Muscle of arm (tissue), 1 donor: ENCODE measurements at regions not wholly inside any gene's neighbourhood (a gene's known extent, or its start where the extent isn't known, plus 50 kb on each side); places are given as distances from the start of the nearest gene placed in this dataset.
"Not testable (repeated sequence)": the region's sequence is repeated elsewhere in the genome, so short reads cannot be mapped to it uniquely, and the experiment has no call there.

Experiments
- DNase-seq: peaks from one replicate; pipeline ENCODE4 v3.0.0-alpha.2; 2013

- DNase-seq, result no peak
These were observed 60.4 kb upstream of the PDHA2 start for GRCh38 chr4:95779447-95779846.

- no peak for DNase-seq
These were observed 61.2 kb upstream of the PDHA2 start for GRCh38 chr4:95778666-95779065.

- not testable (repeated sequence) for DNase-seq
These were observed 69.3 kb upstream of the PDHA2 start for GRCh38 chr4:95770605-95771004.

GRCh38 chr4:95764961-95765360 lies 74.9 kb upstream of the PDHA2 start:
- DNase-seq, result no peak

- no peak for DNase-seq
These were observed 78.0 kb upstream of the PDHA2 start for GRCh38 chr4:95761871-95762270.

- no peak for DNase-seq
These were observed 78.5 kb upstream of the PDHA2 start for GRCh38 chr4:95761426-95761825.

GRCh38 chr4:95760646-95761045 lies 79.2 kb upstream of the PDHA2 start:
- DNase-seq, result not testable (repeated sequence)

- no peak for DNase-seq
These were observed 81.9 kb upstream of the PDHA2 start for GRCh38 chr4:95758001-95758400.

GRCh38 chr4:95754667-95755066 lies 85.2 kb upstream of the PDHA2 start:
- DNase-seq, result no peak

- DNase-seq, result no peak
These were observed 90.7 kb upstream of the PDHA2 start for GRCh38 chr4:95749204-95749603.

- no peak for DNase-seq
These were observed 97.0 kb upstream of the PDHA2 start for GRCh38 chr4:95742872-95743271.

GRCh38 chr4:95742179-95742578 lies 97.7 kb upstream of the PDHA2 start:
- DNase-seq, result no peak

- no peak for DNase-seq
These were observed 107.8 kb upstream of the PDHA2 start for GRCh38 chr4:95732061-95732460.

GRCh38 chr4:95729596-95729995 lies 110.3 kb upstream of the PDHA2 start:
- DNase-seq, result no peak

- no peak for DNase-seq
These were observed 111.7 kb upstream of the PDHA2 start for GRCh38 chr4:95728145-95728544.

- no peak for DNase-seq
These were observed 124.1 kb upstream of the PDHA2 start for GRCh38 chr4:95715830-95716229.

- DNase-seq, result no peak
These were observed 125.3 kb upstream of the PDHA2 start for GRCh38 chr4:95714571-95714970.

- no peak for DNase-seq
These were observed 134.6 kb upstream of the PDHA2 start for GRCh38 chr4:95705323-95705722.

GRCh38 chr4:95701500-95702170 lies 138.3 kb upstream of the PDHA2 start:
- no peak for DNase-seq

GRCh38 chr4:95694411-95694810 lies 145.5 kb upstream of the PDHA2 start:
- no peak for DNase-seq

- DNase-seq, result no peak
These were observed 144.8 kb upstream of the UNC5C start for GRCh38 chr4:95693594-95693993.

- DNase-seq, result no peak
These were observed 127.4 kb upstream of the UNC5C start for GRCh38 chr4:95676190-95676589.

- no peak for DNase-seq
These were observed 126.8 kb upstream of the UNC5C start for GRCh38 chr4:95675623-95676022.

GRCh38 chr4:95674521-95674981 lies 125.8 kb upstream of the UNC5C start:
- DNase-seq, result no peak
